SKM-1 (cell line): ENCODE measurements at regions not wholly inside any gene's neighbourhood (a gene's known extent, or its start where the extent isn't known, plus 50 kb on each side); places are given as distances from the start of the nearest gene placed in this dataset.

ENCODE experiments used
- DNase-seq: peaks from one replicate; lab custom pipeline; 2025; ENCODE audit not compliant: unreplicated experiment; lab: John Stamatoyannopoulos, UW

- peak; percentile 36 for DNase-seq
Observed at GRCh38 chr2:236940916-236941520, 144.7 kb upstream of the COPS8 start.

- DNase-seq = no peak
Observed at GRCh38 chr2:236941551-236941950, 144.1 kb upstream of the COPS8 start.

GRCh38 chr2:236942554-236942953 lies 143.1 kb upstream of the COPS8 start:
- no peak for DNase-seq

- no peak for DNase-seq
Observed at GRCh38 chr2:236943068-236943467, 142.6 kb upstream of the COPS8 start.

GRCh38 chr2:236943841-236944513 lies 141.7 kb upstream of the COPS8 start:
- DNase-seq = no peak

GRCh38 chr2:236944561-236944960 lies 141.1 kb upstream of the COPS8 start:
- DNase-seq = no peak

- no peak for DNase-seq
Observed at GRCh38 chr2:236945431-236946016, 140.2 kb upstream of the COPS8 start.

- DNase-seq = no peak
Observed at GRCh38 chr2:236946871-236947270, 138.8 kb upstream of the COPS8 start.

GRCh38 chr2:236947294-236947693 lies 138.4 kb upstream of the COPS8 start:
- no peak for DNase-seq

- DNase-seq = no peak
Observed at GRCh38 chr2:236947896-236948295, 137.8 kb upstream of the COPS8 start.

GRCh38 chr2:236949089-236949905 lies 136.4 kb upstream of the COPS8 start:
- no peak for DNase-seq

- no peak for DNase-seq
Observed at GRCh38 chr2:236951830-236952475, 133.7 kb upstream of the COPS8 start.

GRCh38 chr2:236954641-236955040 lies 131.0 kb upstream of the COPS8 start:
- DNase-seq = no peak

GRCh38 chr2:236955521-236956030 lies 130.1 kb upstream of the COPS8 start:
- DNase-seq = no peak

- no peak for DNase-seq
Observed at GRCh38 chr2:236956031-236956618, 129.6 kb upstream of the COPS8 start.

GRCh38 chr2:236956641-236957040 lies 129.0 kb upstream of the COPS8 start:
- no peak for DNase-seq

GRCh38 chr2:236959036-236959435 lies 126.7 kb upstream of the COPS8 start:
- DNase-seq = no peak

- DNase-seq = no peak
Observed at GRCh38 chr2:236959876-236960275, 125.8 kb upstream of the COPS8 start.

- no peak for DNase-seq
Observed at GRCh38 chr2:236960531-236960930, 125.2 kb upstream of the COPS8 start.

GRCh38 chr2:236962816-236963215 lies 122.9 kb upstream of the COPS8 start:
- no peak for DNase-seq
